Lung (tissue), 11 donors: ENCODE measurements at regions not wholly inside any gene's neighbourhood (a gene's known extent, or its start where the extent isn't known, plus 50 kb on each side); places are given as distances from the start of the nearest gene placed in this dataset.

ENCODE experiments used
- ATAC-seq: fragments of 200-7000 bp; cut with Tn5 transposase; one replicate; pipeline ENCODE4 v1.9.1; 2020; ENCODE audit warnings: moderate number of reproducible peaks; ENCODE audit not compliant: insufficient read depth, low FRiP score
- DNase-seq, 3 donors: peaks; one replicate each; pipeline ENCODE4 v3.0.0-alpha.2; 2013 to 2017
- H3K27ac ChIP-seq, 2 donors: one replicate each; pipeline ENCODE4 v1.5.1; 2013; ENCODE audit warnings: mild to moderate bottlenecking in 2 of 2, moderate library complexity in 2 of 2, control low read depth in 1 of 2, inconsistent platforms in 1 of 2, low read depth in 1 of 2, low read length in 1 of 2
- H3K27me3 ChIP-seq, 3 donors: one replicate each; pipeline ENCODE4 v1.5.1; 2013; ENCODE audit warnings: low read length in 2 of 3; ENCODE audit not compliant: control insufficient read depth in 3 of 3, insufficient read depth in 3 of 3
- H3K36me3 ChIP-seq, 4 donors: one replicate each; pipeline ENCODE4 v1.5.1; 2013; ENCODE audit warnings: low read length in 4 of 4, mild to moderate bottlenecking in 1 of 4, moderate library complexity in 1 of 4; ENCODE audit not compliant: control insufficient read depth in 4 of 4, insufficient read depth in 4 of 4
- H3K4me1 ChIP-seq, 5 donors: one replicate each; pipeline ENCODE4 v1.5.1; 2013; ENCODE audit warnings: low read length in 5 of 5, mild to moderate bottlenecking in 2 of 5, moderate library complexity in 1 of 5; ENCODE audit not compliant: control insufficient read depth in 5 of 5, insufficient read depth in 5 of 5
- H3K4me3 ChIP-seq: one replicate; pipeline ENCODE4 v1.5.1; 2013; ENCODE audit warnings: mild to moderate bottlenecking, control low read depth, moderate library complexity
- H3K9ac ChIP-seq, 2 donors: one replicate each; pipeline ENCODE4 v1.5.1; 2013; ENCODE audit warnings: low read length in 2 of 2, control low read depth in 1 of 2; ENCODE audit not compliant: insufficient read depth in 1 of 2
- H3K9me3 ChIP-seq, 4 donors: one replicate each; pipeline ENCODE4 v1.5.1; 2013; ENCODE audit warnings: low read length in 3 of 4, mild to moderate bottlenecking in 1 of 4, moderate library complexity in 1 of 4; ENCODE audit not compliant: control insufficient read depth in 4 of 4, insufficient read depth in 3 of 4
- WGBS, 2 donors: extraction: QIAGEN DNeasy Blood & Tissue Kit; methylation state at CpG; one replicate each; pipeline ENCODE4 v1.1.7; 2013; 5-methylcytosine and 5-hydroxymethylcytosine counted together
- TF ChIP-seq, protein P1 (sequence below): IDR thresholded peaks from 2 replicates; pipeline ENCODE4 v1.5.1; 2012; ENCODE audit warnings: mild to moderate bottlenecking; ENCODE audit errors: control extremely low read depth, extremely low read depth
- donor health status: control.
- donor health status: control.
- donor health status: Bipolar disorder and iron deficiency.
- donor health status: healthy.
- donor health status: DM: yes; HTN: yes; CAD: no.

DNA sequence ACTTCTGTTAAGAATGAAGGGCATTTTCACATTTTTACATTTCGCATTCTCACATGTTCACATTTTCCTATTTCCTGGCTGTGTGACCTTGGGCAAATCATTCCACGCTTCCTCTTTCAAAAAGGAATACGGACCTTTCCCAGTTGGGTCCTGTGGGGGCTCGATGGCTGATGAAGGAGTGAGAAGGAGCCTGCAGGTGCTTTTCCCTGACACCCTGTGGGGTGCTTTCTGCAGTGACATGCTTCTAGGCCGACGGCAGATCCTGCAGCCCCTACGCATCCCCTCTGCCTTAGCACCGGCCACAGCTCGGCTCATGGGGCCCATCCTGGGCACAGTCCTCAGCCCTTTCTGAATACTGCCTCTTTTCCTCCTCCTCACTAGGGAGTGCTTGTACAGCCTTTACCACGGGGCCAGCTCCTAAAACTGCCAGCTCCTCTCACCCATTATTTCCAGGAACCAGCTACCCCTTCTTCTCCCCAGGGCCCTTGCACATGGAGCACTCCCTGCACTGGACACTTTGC, 91.0 kb downstream of the FOXL1 start:
- peaks cover 0 to 26% (median 6%) of the 10 kb centered on the region in 5 donors for H3K4me1 ChIP-seq
- H3K27ac ChIP-seq, result peak overlapping the region in 1 of 2 donors; percentile 23
- peaks cover 0 to 9% (median 6%) of the 10 kb centered on the region in 3 donors for H3K27me3 ChIP-seq
- TF ChIP-seq, protein P1, sequence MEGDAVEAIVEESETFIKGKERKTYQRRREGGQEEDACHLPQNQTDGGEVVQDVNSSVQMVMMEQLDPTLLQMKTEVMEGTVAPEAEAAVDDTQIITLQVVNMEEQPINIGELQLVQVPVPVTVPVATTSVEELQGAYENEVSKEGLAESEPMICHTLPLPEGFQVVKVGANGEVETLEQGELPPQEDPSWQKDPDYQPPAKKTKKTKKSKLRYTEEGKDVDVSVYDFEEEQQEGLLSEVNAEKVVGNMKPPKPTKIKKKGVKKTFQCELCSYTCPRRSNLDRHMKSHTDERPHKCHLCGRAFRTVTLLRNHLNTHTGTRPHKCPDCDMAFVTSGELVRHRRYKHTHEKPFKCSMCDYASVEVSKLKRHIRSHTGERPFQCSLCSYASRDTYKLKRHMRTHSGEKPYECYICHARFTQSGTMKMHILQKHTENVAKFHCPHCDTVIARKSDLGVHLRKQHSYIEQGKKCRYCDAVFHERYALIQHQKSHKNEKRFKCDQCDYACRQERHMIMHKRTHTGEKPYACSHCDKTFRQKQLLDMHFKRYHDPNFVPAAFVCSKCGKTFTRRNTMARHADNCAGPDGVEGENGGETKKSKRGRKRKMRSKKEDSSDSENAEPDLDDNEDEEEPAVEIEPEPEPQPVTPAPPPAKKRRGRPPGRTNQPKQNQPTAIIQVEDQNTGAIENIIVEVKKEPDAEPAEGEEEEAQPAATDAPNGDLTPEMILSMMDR, result no peak
- ATAC-seq, result no peak
- no peaks in the 10 kb centered on the region for H3K36me3 ChIP-seq
- 81 to 92% methylated on average over 10 of the region's 10 CpGs for WGBS, 2 donors
- DNase-seq, result no peak
- H3K9ac ChIP-seq, result no peak overlapping the region
- H3K4me3 ChIP-seq, result no peak overlapping the region
- H3K9me3 ChIP-seq, result peaks cover 0 to 16% (median 0%) of the 10 kb centered on the region in 4 donors

DNA sequence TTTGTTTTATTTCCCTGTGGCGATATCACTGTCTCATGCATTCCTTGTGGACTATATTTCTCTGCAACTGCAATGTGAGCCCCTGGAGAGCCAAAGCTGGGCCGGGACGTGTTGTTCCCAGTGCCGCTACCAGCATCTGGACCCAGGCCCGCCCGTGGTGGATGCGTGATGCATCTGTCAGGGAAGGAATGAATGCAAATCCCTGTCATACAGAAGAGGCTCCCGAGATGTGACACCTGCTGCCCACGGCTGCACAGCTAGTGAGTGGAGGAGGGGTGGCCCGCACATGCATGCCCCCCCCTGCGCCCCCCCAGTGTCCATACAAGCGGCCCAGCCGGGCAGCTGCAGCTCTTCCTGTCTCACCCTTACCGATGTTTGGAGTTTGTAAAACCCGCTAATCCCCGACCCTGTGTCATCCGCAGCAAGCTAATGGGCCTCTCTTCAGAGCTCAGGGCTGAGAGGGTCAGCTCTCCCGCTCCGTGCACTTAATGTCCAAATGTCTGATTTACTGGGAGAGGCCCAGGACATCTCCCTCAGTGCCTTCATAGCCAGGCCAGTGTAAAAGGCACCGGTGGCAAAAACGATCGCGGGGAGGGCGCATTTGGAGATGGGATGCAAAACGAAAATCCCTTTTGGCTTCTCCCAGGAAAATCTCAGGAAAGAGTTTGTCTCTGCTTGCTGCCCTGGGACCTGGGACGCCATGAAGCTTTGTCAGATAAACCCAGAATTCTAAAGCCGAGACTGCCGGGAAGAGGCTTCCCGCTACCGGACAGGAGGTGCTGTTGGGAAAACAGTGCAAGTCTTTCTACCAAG, 91.8 kb downstream of the FOXL1 start:
- ATAC-seq (no peak), DNase-seq (peak; percentile 77 to 88 (median 80))
- TF ChIP-seq, protein P1, result no peak
- Histone ChIP-seq H3K27me3 (peaks cover 0 to 9% (median 6%) of the 10 kb centered on the region in 3 donors), H3K9ac (no peak overlapping the region), H3K27ac (no peak overlapping the region), H3K9me3 (peaks cover 0 to 10% (median 0%) of the 10 kb centered on the region in 4 donors), H3K4me1 (peaks cover 0 to 26% (median 6%) of the 10 kb centered on the region in 5 donors), H3K4me3 (no peak overlapping the region), H3K36me3 (no peaks in the 10 kb centered on the region)
- 54 to 69% methylated on average over 30 of the region's 30 CpGs for WGBS, 2 donors

DNA sequence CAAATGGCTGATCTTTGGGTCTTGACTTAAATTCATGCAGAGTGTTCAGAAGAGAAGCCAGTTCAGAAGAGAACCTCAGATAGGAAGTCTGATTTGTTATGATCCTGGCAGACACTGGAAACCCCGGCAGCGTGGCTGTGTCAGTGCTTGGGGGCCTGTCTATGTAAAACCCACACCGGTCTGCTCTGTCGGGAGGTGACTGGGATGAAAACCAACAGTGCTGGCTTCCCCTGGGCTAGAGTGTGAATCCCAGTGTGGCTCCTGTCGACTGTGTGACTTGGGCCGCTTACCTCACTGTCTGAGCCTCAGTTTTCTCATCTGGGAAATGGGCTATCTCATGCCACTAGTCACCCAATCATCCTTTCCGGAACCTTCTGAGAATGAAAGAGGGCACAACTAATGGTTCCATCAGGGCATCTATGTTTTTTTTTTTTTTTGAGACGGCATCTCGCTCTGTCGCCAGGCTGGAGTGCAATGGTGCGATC, 92.4 kb downstream of the FOXL1 start:
- peaks cover 0 to 9% (median 6%) of the 10 kb centered on the region in 3 donors for H3K27me3 ChIP-seq
- DNase-seq, result peak in 2 of 3 donors; percentile 51 to 59
- no peak overlapping the region for H3K9ac ChIP-seq
- 83 to 90% methylated on average over 11 of the region's 11 CpGs for WGBS, 2 donors
- H3K4me1 ChIP-seq, result peaks cover 0 to 26% (median 6%) of the 10 kb centered on the region in 5 donors
- no peak overlapping the region for H3K27ac ChIP-seq
- TF ChIP-seq, protein P1, result no peak
- H3K36me3 ChIP-seq, result no peaks in the 10 kb centered on the region
- peaks cover 0 to 10% (median 0%) of the 10 kb centered on the region in 4 donors for H3K9me3 ChIP-seq
- no peak overlapping the region for H3K4me3 ChIP-seq
- no peak for ATAC-seq
